ENCODE measurements at regions not wholly inside any gene's neighbourhood (a gene's known extent, or its start where the extent isn't known, plus 50 kb on each side); places are given as distances from the start of the nearest gene placed in this dataset.

GRCh38 chr6:120147071-120147871, 797.7 kb upstream of the MAN1A1 start:
- H3K27me3 ChIP-seq: no peaks in the 10 kb centered on the region
- intact Hi-C loops (cut with DNase I): no loop called here

DNA sequence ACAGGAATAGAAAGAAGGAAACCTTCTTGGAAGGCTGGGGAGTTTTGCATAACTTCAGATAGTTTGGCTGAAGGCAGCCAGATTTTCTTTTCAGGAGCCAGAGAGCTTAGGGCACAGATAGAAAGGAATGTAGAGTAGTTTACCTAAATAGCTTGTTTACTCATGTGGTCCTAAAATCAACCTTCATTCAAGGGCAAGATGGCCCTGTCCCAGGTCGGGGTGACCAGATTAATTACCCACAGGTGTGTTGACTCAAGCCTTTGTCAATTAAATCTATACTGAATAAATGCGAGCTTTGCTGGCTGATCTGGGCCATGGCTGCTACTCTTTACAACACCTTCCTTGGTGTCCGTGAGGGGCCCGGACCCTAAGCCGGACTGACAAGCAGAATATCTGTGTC, 792.0 kb upstream of the MAN1A1 start:
- no peak for TF ChIP-seq CTCF (IDR thresholded peaks at IDR 0.05)
- Histone ChIP-seq H3K27me3 (no peaks in the 10 kb centered on the region), H3K4me1 (no peaks in the 10 kb centered on the region), H3K36me3 (no peaks in the 10 kb centered on the region), H3K4me3 (no peak overlapping the region), H3K27ac (no peak overlapping the region), H3K9me3 (no peaks in the 10 kb centered on the region)
- intact Hi-C loops (cut with DNase I): no loop called here
- DNase-seq (ENCODE audit: low spot score in 2 of 2): no peak

More at GRCh38 chr6:120147071-120147871, 797.7 kb upstream of the MAN1A1 start:
- H3K27ac ChIP-seq: no peak overlapping the region
- no peak for DNase-seq (ENCODE audit: low spot score in 2 of 2)
- no peak overlapping the region for H3K4me3 ChIP-seq
- no peaks in the 10 kb centered on the region for H3K4me1 ChIP-seq
- H3K36me3 ChIP-seq: no peaks in the 10 kb centered on the region
- H3K9me3 ChIP-seq: peaks cover 0 to 5% of the 10 kb centered on the region in 2 donors
- TF ChIP-seq CTCF (IDR thresholded peaks at IDR 0.05): no peak

DNA sequence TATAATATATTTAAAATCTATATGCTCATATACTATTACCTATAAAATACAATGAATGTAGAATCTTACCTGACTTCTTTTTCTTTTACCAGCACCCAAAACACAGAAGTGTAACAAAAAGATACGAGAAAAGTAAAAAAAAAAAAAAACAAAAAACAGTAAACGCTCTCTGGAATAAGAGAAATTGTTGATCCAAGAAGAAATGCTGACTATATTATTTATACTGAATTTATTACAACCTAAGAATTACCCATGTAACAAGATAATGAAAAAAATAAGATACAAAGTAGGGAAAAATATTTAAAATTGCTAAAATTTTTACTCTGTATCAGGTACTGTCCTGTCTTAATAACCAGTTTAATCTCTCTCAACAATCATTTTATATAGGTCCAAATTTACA, 787.9 kb upstream of the MAN1A1 start:
- no peak for TF ChIP-seq CTCF (IDR thresholded peaks at IDR 0.05)
- Histone ChIP-seq H3K27me3 (no peaks in the 10 kb centered on the region), H3K36me3 (no peaks in the 10 kb centered on the region), H3K4me1 (no peaks in the 10 kb centered on the region), H3K27ac (no peak overlapping the region), H3K4me3 (no peak overlapping the region), H3K9me3 (no peaks in the 10 kb centered on the region)
- intact Hi-C loops (cut with DNase I): no loop called here
- DNase-seq (ENCODE audit: low spot score in 2 of 2): no peak

DNA sequence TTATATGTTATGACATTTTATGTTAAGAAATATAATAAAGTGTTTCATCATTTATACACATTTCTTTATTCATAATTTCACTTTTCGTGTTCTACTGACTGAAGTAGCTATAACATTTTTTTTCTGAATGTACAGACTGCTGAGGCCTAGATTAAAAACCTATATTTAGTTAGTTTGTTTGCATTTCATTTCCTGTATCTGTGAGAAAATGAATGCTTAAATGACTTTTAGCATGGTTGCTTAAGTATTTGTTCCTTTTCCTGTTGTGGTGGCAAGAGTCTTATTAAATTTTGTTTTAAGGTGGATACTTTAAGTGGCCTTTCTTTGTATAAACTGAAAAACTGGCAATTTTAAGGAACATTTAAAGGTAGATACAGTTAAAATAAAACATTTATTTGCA, 779.7 kb upstream of the MAN1A1 start:
- H3K4me1 ChIP-seq: no peaks in the 10 kb centered on the region
- H3K4me3 ChIP-seq: no peak overlapping the region
- DNase-seq (ENCODE audit: low spot score in 2 of 2): no peak
- H3K27me3 ChIP-seq: no peaks in the 10 kb centered on the region
- no peaks in the 10 kb centered on the region for H3K36me3 ChIP-seq
- intact Hi-C loops (cut with DNase I): no loop called here
- no peak for TF ChIP-seq CTCF (IDR thresholded peaks at IDR 0.05)
- H3K9me3 ChIP-seq: no peaks in the 10 kb centered on the region
- H3K27ac ChIP-seq: no peak overlapping the region

- Histone ChIP-seq H3K27me3 (no peaks in the 10 kb centered on the region), H3K4me1 (no peaks in the 10 kb centered on the region), H3K27ac (no peak overlapping the region), H3K36me3 (no peaks in the 10 kb centered on the region), H3K4me3 (no peak overlapping the region), H3K9me3 (no peaks in the 10 kb centered on the region)
- DNase-seq (ENCODE audit: low spot score in 2 of 2): no peak
- TF ChIP-seq CTCF (IDR thresholded peaks at IDR 0.05): no peak
- intact Hi-C loops (cut with DNase I): no loop called here
Observed at GRCh38 chr6:120122401-120122800, 772.8 kb upstream of the MAN1A1 start.

Measured in ascending aorta (tissue), 2 donors.